AG04449 (cell line): ENCODE measurements at regions not wholly inside any gene's neighbourhood (a gene's known extent, or its start where the extent isn't known, plus 50 kb on each side); places are given as distances from the start of the nearest gene placed in this dataset.
"Not testable (repeated sequence)": the region's sequence is repeated elsewhere in the genome, so short reads cannot be mapped to it uniquely, and the experiment has no call there.

Experiments
- CTCF ChIA-PET: fragments of 350-600 bp; formaldehyde crosslinking; extraction: SDS; loops from one replicate; lab custom pipeline; 2021; ENCODE audit warnings: antibody characterized with exemption; lab: Yijun Ruan, JAX
- POLR2A ChIA-PET: fragments of 400-600, 350-600 bp; formaldehyde crosslinking; extraction: SDS; loops from one replicate; lab custom pipeline; 2020; ENCODE audit warnings: antibody characterized with exemption, inconsistent platforms; lab: Yijun Ruan, JAX
- DNase-seq: peaks from one replicate; pipeline ENCODE4 v3.0.0-alpha.2; 2010; ENCODE audit warnings: low read depth, low spot score
- H3K4me3 ChIP-seq: 2 replicates; pipeline ENCODE4 v1.5.1; 2011; ENCODE audit warnings: low read depth, mild to moderate bottlenecking, control low read depth, low read length
- TF ChIP-seq, protein P1 (sequence below): IDR thresholded peaks from one replicate; pipeline ENCODE4 v1.5.1; 2011; ENCODE audit warnings: mild to moderate bottlenecking, moderate library complexity, low read length, control low read depth, inconsistent platforms; ENCODE audit not compliant: insufficient read depth; ENCODE audit errors: missing control alignments

DNA sequence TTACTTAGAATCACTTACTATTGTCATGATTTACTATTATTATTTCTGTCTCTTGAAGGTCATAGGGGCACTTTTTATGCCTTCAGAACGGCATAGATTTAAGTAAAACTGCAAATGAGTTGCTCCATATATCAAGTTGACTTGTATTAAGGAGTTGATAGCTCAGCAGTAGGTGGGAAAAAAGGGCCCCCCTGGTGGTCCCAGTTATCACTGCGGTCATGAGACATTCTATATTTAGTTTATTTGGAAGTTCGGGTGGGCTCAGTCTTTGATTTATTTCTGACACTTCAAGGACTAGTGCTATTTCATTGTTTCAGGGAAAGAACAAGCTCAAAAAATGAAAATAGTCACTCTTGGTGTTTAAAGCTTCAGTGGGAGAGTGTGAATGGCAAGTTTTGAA lies 159.3 kb downstream of the SLC24A2 start:
- ChIA-PET POLR2A (no interaction called here), CTCF (no interaction called here)
- DNase-seq = no peak
- TF ChIP-seq, protein P1, sequence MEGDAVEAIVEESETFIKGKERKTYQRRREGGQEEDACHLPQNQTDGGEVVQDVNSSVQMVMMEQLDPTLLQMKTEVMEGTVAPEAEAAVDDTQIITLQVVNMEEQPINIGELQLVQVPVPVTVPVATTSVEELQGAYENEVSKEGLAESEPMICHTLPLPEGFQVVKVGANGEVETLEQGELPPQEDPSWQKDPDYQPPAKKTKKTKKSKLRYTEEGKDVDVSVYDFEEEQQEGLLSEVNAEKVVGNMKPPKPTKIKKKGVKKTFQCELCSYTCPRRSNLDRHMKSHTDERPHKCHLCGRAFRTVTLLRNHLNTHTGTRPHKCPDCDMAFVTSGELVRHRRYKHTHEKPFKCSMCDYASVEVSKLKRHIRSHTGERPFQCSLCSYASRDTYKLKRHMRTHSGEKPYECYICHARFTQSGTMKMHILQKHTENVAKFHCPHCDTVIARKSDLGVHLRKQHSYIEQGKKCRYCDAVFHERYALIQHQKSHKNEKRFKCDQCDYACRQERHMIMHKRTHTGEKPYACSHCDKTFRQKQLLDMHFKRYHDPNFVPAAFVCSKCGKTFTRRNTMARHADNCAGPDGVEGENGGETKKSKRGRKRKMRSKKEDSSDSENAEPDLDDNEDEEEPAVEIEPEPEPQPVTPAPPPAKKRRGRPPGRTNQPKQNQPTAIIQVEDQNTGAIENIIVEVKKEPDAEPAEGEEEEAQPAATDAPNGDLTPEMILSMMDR = no peak
- no peak overlapping the region for H3K4me3 ChIP-seq

- CTCF ChIA-PET, DNase-seq, H3K4me3 ChIP-seq, POLR2A ChIA-PET: not testable (repeated sequence)
These were observed 163.4 kb downstream of the SLC24A2 start for GRCh38 chr9:19625426-19625825.

DNA sequence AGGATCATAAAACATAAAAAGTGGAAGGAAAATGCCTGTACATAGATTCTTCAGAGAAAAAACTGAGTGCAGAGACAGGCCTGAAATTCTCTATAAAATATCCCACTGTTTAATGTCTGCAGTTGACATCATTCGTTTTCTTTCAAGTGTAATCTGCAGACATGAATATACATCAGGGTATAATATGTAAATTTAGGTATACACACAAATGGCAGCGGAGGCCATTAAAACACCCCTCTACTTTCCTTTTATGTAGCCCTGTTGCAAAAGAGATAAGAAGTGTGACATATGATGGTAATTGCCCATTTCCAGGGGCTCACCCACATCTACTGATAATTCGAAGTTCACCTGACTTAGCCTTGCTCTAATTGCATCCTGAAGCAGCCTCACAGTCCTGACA lies 164.3 kb downstream of the SLC24A2 start:
- no peak for DNase-seq
- ChIA-PET CTCF (no interaction called here), POLR2A (no interaction called here)
- TF ChIP-seq, protein P1 = no peak
- H3K4me3 ChIP-seq = no peak overlapping the region

GRCh38 chr9:19623941-19624340 lies 164.9 kb downstream of the SLC24A2 start:
- no peak for DNase-seq

GRCh38 chr9:19620326-19620725 lies 168.5 kb downstream of the SLC24A2 start:
- ChIA-PET CTCF (no interaction called here), POLR2A (no interaction called here)

More at GRCh38 chr9:19623941-19624340, 164.9 kb downstream of the SLC24A2 start:
- ChIA-PET POLR2A (no interaction called here), CTCF (no interaction called here)
- H3K4me3 ChIP-seq = no peak overlapping the region
- TF ChIP-seq, protein P1 = no peak

DNA sequence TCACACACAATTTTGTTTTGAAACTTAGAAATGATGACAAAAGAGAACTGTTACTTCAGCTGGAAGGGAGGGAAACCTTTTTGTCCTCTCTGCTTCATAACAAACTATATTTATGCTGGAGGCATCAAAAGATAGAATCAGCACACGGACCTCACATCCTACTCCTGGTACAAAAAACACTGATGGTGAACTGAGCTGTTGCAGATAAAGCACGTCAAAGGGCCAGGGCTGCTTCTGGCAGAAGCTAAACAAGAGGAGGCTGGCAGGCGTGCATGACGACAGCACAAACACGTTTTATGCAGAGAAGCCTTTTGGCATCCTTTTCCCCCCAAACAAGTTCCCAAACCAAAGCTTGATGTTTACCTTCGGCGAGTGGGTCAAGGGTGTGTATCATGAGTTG lies 169.6 kb downstream of the SLC24A2 start:
- TF ChIP-seq, protein P1 = no peak
- POLR2A ChIA-PET = no interaction called here
- H3K4me3 ChIP-seq = no peak overlapping the region
- DNase-seq = no peak
- CTCF ChIA-PET = no interaction called here

More at GRCh38 chr9:19620326-19620725, 168.5 kb downstream of the SLC24A2 start:
- DNase-seq = no peak
- TF ChIP-seq, protein P1 = no peak
- no peak overlapping the region for H3K4me3 ChIP-seq

GRCh38 chr9:19618816-19619215 lies 170.0 kb downstream of the SLC24A2 start:
- ChIA-PET CTCF (no interaction called here), POLR2A (no interaction called here)
- DNase-seq = no peak
- TF ChIP-seq, protein P1 = no peak
- H3K4me3 ChIP-seq = no peak overlapping the region
